IMR-90 (cell line): ENCODE measurements at regions not wholly inside any gene's neighbourhood (a gene's known extent, or its start where the extent isn't known, plus 50 kb on each side); places are given as distances from the start of the nearest gene placed in this dataset.

ENCODE experiments used
- ATAC-seq: fragments of 200-7000 bp; cut with Tn5 transposase; 2 replicates; pipeline ENCODE4 v1.9.1; 2020; ENCODE audit warnings: low read depth, mild to moderate bottlenecking, moderate library complexity
- BruUV-seq: library from RNA; stranded (reverse); fragments of 400-500 nt; replicated peaks from 2 replicates; lab custom pipeline; 2021; lab: Mats Ljungman, UMichigan
- CTCF ChIA-PET: fragments of 300-600 bp; formaldehyde crosslinking; extraction: SDS; loops from one replicate; lab custom pipeline; 2021; ENCODE audit warnings: antibody characterized with exemption; lab: Yijun Ruan, JAX
- POLR2A ChIA-PET: fragments of 300-600 bp; sonication (Branson Sonifier 250); formaldehyde crosslinking; loops from one replicate; lab custom pipeline; 2022; ENCODE audit warnings: antibody characterized with exemption; ENCODE audit not compliant: unreplicated experiment; lab: Charles Lee
- DNase-seq: peaks from one replicate; pipeline ENCODE4 v3.0.0; 2013
- H2AFZ ChIP-seq: replicated peaks from 2 replicates; pipeline ENCODE3; 2013; ENCODE audit warnings: low read length, mild to moderate bottlenecking; ENCODE audit not compliant: poor library complexity
- H2AK5ac ChIP-seq: 2 replicates; pipeline ENCODE4 v1.6.1; 2013; ENCODE audit warnings: low read depth, low read length, inconsistent platforms
- H2AK9ac ChIP-seq: replicated peaks from 2 replicates; pipeline ENCODE3; 2013; ENCODE audit warnings: mild to moderate bottlenecking, low read depth, low read length, moderate library complexity; ENCODE audit not compliant: poor library complexity
- H2BK120ac ChIP-seq: 2 replicates; pipeline ENCODE4 v1.6.1; 2013; ENCODE audit warnings: low read depth, low read length, inconsistent platforms
- H2BK15ac ChIP-seq: 3 replicates; pipeline ENCODE4 v1.6.1; 2013; ENCODE audit warnings: low read depth, low read length, inconsistent platforms
- H2BK20ac ChIP-seq: 2 replicates; pipeline ENCODE4 v1.6.1; 2013; ENCODE audit warnings: low read depth, mild to moderate bottlenecking, inconsistent platforms, low read length, moderate library complexity
- H2BK5ac ChIP-seq: 2 replicates; pipeline ENCODE4 v1.6.1; 2013; ENCODE audit warnings: mild to moderate bottlenecking, low read depth, low read length, inconsistent platforms; ENCODE audit not compliant: poor library complexity, severe bottlenecking
- H3K14ac ChIP-seq: replicated peaks from 2 replicates; pipeline ENCODE4 v1.6.1; 2013; ENCODE audit warnings: low read depth, low read length, inconsistent platforms
- H3K18ac ChIP-seq: 2 replicates; pipeline ENCODE4 v1.6.1; 2013; ENCODE audit warnings: low read depth, low read length, control low read depth
- H3K23ac ChIP-seq: 2 replicates; pipeline ENCODE4 v1.6.1; 2013; ENCODE audit warnings: low read depth, low read length, inconsistent platforms
- H3K27ac ChIP-seq: 2 replicates; pipeline ENCODE4 v1.5.1; 2013; ENCODE audit warnings: mild to moderate bottlenecking, control low read depth, low read length; ENCODE audit not compliant: insufficient read depth
- H3K27me3 ChIP-seq: 2 replicates; pipeline ENCODE4 v1.6.1; 2013; ENCODE audit warnings: low read length; ENCODE audit not compliant: control insufficient read depth, insufficient read depth
- H3K36me3 ChIP-seq: 2 replicates; pipeline ENCODE4 v1.6.1; 2013; ENCODE audit warnings: low read length, mixed read lengths; ENCODE audit not compliant: control insufficient read depth, insufficient read depth
- H3K4ac ChIP-seq: 2 replicates; pipeline ENCODE4 v1.6.1; 2013; ENCODE audit warnings: low read depth, low read length, inconsistent platforms
- H3K4me1 ChIP-seq: 2 replicates; pipeline ENCODE4 v1.6.1; 2013; ENCODE audit warnings: low read length, mixed read lengths; ENCODE audit not compliant: control insufficient read depth, insufficient read depth
- H3K4me2 ChIP-seq: 2 replicates; pipeline ENCODE4 v1.6.1; 2013; ENCODE audit warnings: low read depth, mild to moderate bottlenecking, control low read depth, low read length, moderate library complexity
- H3K4me3 ChIP-seq: 2 replicates; pipeline ENCODE4 v1.5.1; 2013; ENCODE audit warnings: low read depth, mild to moderate bottlenecking, control low read depth, low read length, moderate library complexity; ENCODE audit not compliant: insufficient read depth
- H3K56ac ChIP-seq: 2 replicates; pipeline ENCODE4 v1.6.1; 2013; ENCODE audit warnings: low read length, inconsistent platforms; ENCODE audit not compliant: insufficient read depth; ENCODE audit errors: extremely low read depth
- H3K79me1 ChIP-seq, 2 experiments: 2 replicates each; pipeline ENCODE4 v1.6.1; 2013; ENCODE audit warnings: low read length in 2 of 2, inconsistent platforms in 1 of 2, low read depth in 1 of 2
- H3K9ac ChIP-seq: 2 replicates; pipeline ENCODE4 v1.6.1; 2013; ENCODE audit warnings: low read depth, low read length, control low read depth
- H3K9me1 ChIP-seq: 2 replicates; pipeline ENCODE4 v1.6.1; 2013; ENCODE audit warnings: low read length, inconsistent platforms; ENCODE audit not compliant: insufficient read depth
- H3K9me3 ChIP-seq: 2 replicates; pipeline ENCODE4 v1.6.1; 2013; ENCODE audit warnings: low read length; ENCODE audit not compliant: control insufficient read depth, insufficient read depth
- H4K20me1 ChIP-seq: 2 replicates; pipeline ENCODE4 v1.6.1; 2013; ENCODE audit warnings: low read length, inconsistent platforms; ENCODE audit not compliant: insufficient read depth
- H4K5ac ChIP-seq: 2 replicates; pipeline ENCODE4 v1.6.1; 2013; ENCODE audit warnings: mild to moderate bottlenecking, low read depth, low read length, control low read depth
- H4K8ac ChIP-seq, 2 experiments: 2 replicates each; pipeline ENCODE4 v1.6.1; 2013; ENCODE audit warnings: low read depth in 2 of 2, low read length in 2 of 2, control low read depth in 1 of 2, inconsistent platforms in 1 of 2
- H4K91ac ChIP-seq: 2 replicates; pipeline ENCODE4 v1.6.1; 2013; ENCODE audit warnings: low read depth, low read length, inconsistent platforms; ENCODE audit not compliant: insufficient read depth
- CEBPB ChIP-seq: IDR thresholded peaks from 2 replicates; pipeline ENCODE4 v1.6.1; 2012; ENCODE audit warnings: low read depth, low read length, improper control_type of control experiment
- FOS ChIP-seq: fragments of 150-350 bp; IDR thresholded peaks from 2 replicates; pipeline ENCODE4 v1.6.1; 2016; ENCODE audit warnings: low read depth, low read length
- MAZ ChIP-seq: IDR thresholded peaks from 2 replicates; pipeline ENCODE4 v1.6.1; 2012; ENCODE audit warnings: low read depth, mild to moderate bottlenecking, low read length, improper control_type of control experiment, moderate library complexity, borderline replicate concordance
- NFE2L2 ChIP-seq: fragments of 150-350 bp; IDR thresholded peaks from 2 replicates; pipeline ENCODE4 v1.6.1; 2016; ENCODE audit warnings: low read depth, mild to moderate bottlenecking, low read length
- RFX5 ChIP-seq: IDR thresholded peaks from 2 replicates; pipeline ENCODE4 v1.8.0; 2012; ENCODE audit warnings: low read depth, mild to moderate bottlenecking, low read length, moderate library complexity
- WGBS, 2 experiments: methylation state at CpG; one replicate each; pipeline versions ENCODE4 v1.1.5 to v1.1.7; 2013; ENCODE audit warnings: missing lambda C conversion rate in 2 of 2; ENCODE audit not compliant: insufficient read length in 1 of 2; ENCODE audit errors: extremely low coverage in 2 of 2; 5-methylcytosine and 5-hydroxymethylcytosine counted together
- dilution Hi-C: fragments of 300-500 bp; cut with HindIII; formaldehyde crosslinking; loops from one replicate; pipeline ENCODE4 v1.14.3; 2018; ENCODE audit warnings: low sequenced_read_pairs; ENCODE audit not compliant: unreplicated experiment
- in situ Hi-C: fragments of 300-500 bp; cut with MboI; formaldehyde crosslinking; loops from 3 replicates; pipeline ENCODE4 v1.14.3; 2019; ENCODE audit warnings: low sequenced_read_pairs, inconsistent platforms, mixed read lengths
- intact Hi-C: fragments of 100-400 bp; cut with micrococcal nuclease; formaldehyde crosslinking; loops from 2 replicates; pipeline ENCODE4 v1.10.0; 2022

- H3K9me3 ChIP-seq, result no peaks in the 10 kb centered on the region
- in situ Hi-C loops (no loop called here), dilution Hi-C loops (no loop called here), intact Hi-C loops (loop anchor here (1.0 to 5.0 kb wide), 5 partner anchors 65 to 225 kb away; partner anchors contain the start of gene CTSC)
- peak overlapping the region; percentile 65 for H2BK20ac ChIP-seq
- H2AK9ac ChIP-seq, result no peak overlapping the region
- H3K9me1 ChIP-seq, result no peaks in the 10 kb centered on the region; the same call in 1 of the 2 replicates
- POLR2A ChIA-PET, result interaction anchor here (0.7 to 1.1 kb wide), 3 partner anchors 11 to 67 kb away, joined by 3 to 6 read pairs (median 5); partner anchors contain the start of gene CTSC
- H2AFZ ChIP-seq, result no peak overlapping the region
- peak overlapping the region; percentile 75 for H3K4me2 ChIP-seq
- H4K20me1 ChIP-seq, result no peaks in the 10 kb centered on the region
- DNase-seq (peak; percentile 90), ATAC-seq (peak; percentile 83)
- WGBS, 2 experiments, result no CpG with 5 or more reads among the region's 2 CpGs
- peak overlapping the region; percentile 70; the same call in 1 of the 2 replicates for H4K91ac ChIP-seq
- CTCF ChIA-PET, result interaction anchor here (0.5 to 1.5 kb wide), 3 partner anchors 14 to 82 kb away, joined by 3 to 5 read pairs (median 4); no protein-coding TSS in a partner anchor
- no peak overlapping the region for H3K4me3 ChIP-seq
- TF ChIP-seq RFX5 (no peak), MAZ (no peak), FOS (peak; percentile 79), CEBPB (0 out of 2 replicates have a peak, but pooled peaks have one; percentile 24), NFE2L2 (peak; percentile 22; the same call in 1 of the 2 replicates)
- H3K4ac ChIP-seq, result peak overlapping the region; percentile 58
- H3K27ac ChIP-seq, result peak overlapping the region; percentile 89; the same call in 1 of the 2 replicates
- no peak overlapping the region; the same call in 1 of the 3 replicates for H2BK15ac ChIP-seq
- no TSS peak for BruUV-seq
- H3K23ac ChIP-seq, result 0 out of 2 replicates have a peak overlapping the region, but pooled peaks have one; percentile 62
- H3K79me1 ChIP-seq, result no peaks in the 10 kb centered on the region
- peak overlapping the region; percentile 97 for H2BK5ac ChIP-seq
- 0 out of 2 replicates have a peak overlapping the region, but pooled peaks have one; percentile 24 for H3K9ac ChIP-seq
- peak overlapping the region; percentile 14 to 55; a peak in 2 of 4 replicates for H4K8ac ChIP-seq
- H3K4me1 ChIP-seq, result peaks cover 8% of the 10 kb centered on the region
- no peak overlapping the region; the same call in 1 of the 2 replicates for H3K14ac ChIP-seq
- peak overlapping the region; percentile 74 for H3K18ac ChIP-seq
- H3K56ac ChIP-seq, result peak overlapping the region; percentile 84
- H2BK120ac ChIP-seq, result peak overlapping the region; percentile 64
- H4K5ac ChIP-seq, result peak overlapping the region; percentile 28; the same call in 1 of the 2 replicates
- no peaks in the 10 kb centered on the region for H3K36me3 ChIP-seq
- H3K27me3 ChIP-seq, result no peaks in the 10 kb centered on the region
- no peak overlapping the region for H2AK5ac ChIP-seq
These were observed 64.7 kb upstream of the CTSC start for GRCh38 chr11:88402192-88402715.
